ENCODE measurements at regions not wholly inside any gene's neighbourhood (a gene's known extent, or its start where the extent isn't known, plus 50 kb on each side); places are given as distances from the start of the nearest gene placed in this dataset.

DNA sequence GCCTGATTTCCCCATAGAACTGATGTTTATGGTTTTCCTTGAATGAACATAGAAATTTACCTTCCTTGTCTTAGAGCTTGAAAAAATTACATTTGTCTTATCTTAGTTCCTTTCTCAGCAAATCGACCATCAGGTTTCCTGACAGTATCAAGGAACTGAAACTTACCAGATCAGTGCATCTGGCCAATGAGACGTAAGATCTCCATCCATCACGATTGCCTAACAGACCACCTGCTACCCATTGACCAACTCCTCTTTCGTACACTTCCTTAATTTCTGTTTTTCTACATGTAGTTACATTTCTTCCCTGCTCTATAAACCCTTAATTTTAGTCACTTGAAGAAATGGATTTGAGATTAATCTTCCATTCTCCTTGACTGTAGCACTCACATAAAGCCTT, 57.4 kb upstream of the TMPRSS15 start:
- ATAC-seq: peak; percentile 28

DNA sequence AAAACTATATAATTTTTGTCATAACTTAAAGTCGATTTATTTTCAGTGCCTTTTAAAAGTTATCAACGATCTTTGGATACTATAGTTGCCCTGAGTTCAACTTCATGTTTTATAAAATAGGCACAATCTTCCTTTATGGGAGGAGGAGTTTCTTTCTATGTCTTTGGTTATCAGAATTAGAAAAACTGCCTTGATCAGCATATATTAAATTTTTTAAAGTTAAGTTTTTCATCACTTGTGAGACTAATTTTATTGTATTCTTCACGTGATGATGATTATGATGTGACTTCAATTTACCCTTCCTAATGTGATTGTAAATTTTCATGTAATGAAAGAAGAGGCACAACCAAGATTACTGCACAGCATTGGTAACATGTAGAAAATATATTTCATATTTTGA, 58.2 kb upstream of the TMPRSS15 start:
- no peak for DNase-seq
- no peak overlapping the region for H3K27ac Mint-ChIP-seq
- no peaks in the 10 kb centered on the region for H3K36me3 Mint-ChIP-seq (ENCODE audit: low read depth)
- H3K9me3 ChIP-seq (ENCODE audit: control insufficient read depth, low read length, poor library complexity, severe bottlenecking): no peaks in the 10 kb centered on the region
- ATAC-seq: no peak
- no peaks in the 10 kb centered on the region for H3K27me3 Mint-ChIP-seq
- no peak overlapping the region for H3K4me3 Mint-ChIP-seq
- no peaks in the 10 kb centered on the region for H3K4me1 Mint-ChIP-seq

More for the DNA sequence above, 57.4 kb upstream of the TMPRSS15 start:
- no peaks in the 10 kb centered on the region for H3K4me1 Mint-ChIP-seq
- no peak overlapping the region for H3K27ac Mint-ChIP-seq
- H3K9me3 ChIP-seq (ENCODE audit: control insufficient read depth, low read length, poor library complexity, severe bottlenecking): no peaks in the 10 kb centered on the region
- DNase-seq: no peak
- H3K36me3 Mint-ChIP-seq (ENCODE audit: low read depth): no peaks in the 10 kb centered on the region
- no peak overlapping the region for H3K4me3 Mint-ChIP-seq
- no peaks in the 10 kb centered on the region for H3K27me3 Mint-ChIP-seq

DNA sequence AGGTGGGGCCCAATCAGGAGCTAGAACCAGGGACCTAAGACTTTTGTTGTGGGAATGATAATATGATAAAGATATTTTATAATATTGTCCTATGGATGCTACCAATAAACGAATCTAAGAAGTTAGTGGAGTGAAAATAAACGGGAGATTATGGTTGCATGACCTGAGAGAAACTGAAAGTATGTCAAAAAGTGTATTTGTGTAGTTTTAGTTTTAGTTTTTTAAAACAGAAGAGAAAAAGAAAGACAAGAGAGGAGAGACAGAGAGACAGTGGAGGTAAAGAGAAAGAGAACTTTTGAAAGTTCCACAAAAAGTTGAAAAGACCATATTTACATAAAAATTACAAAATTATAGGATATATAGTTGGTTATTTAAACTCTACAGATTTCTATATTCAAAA, 64.1 kb upstream of the TMPRSS15 start:
- no peak for ATAC-seq
- Mint-ChIP-seq H3K27ac (no peak overlapping the region), H3K36me3 (ENCODE audit: low read depth) (no peaks in the 10 kb centered on the region), H3K4me1 (no peaks in the 10 kb centered on the region), H3K4me3 (no peak overlapping the region), H3K27me3 (no peaks in the 10 kb centered on the region)
- H3K9me3 ChIP-seq (ENCODE audit: control insufficient read depth, low read length, poor library complexity, severe bottlenecking): peaks cover 2% of the 10 kb centered on the region
- no peak for DNase-seq

DNA sequence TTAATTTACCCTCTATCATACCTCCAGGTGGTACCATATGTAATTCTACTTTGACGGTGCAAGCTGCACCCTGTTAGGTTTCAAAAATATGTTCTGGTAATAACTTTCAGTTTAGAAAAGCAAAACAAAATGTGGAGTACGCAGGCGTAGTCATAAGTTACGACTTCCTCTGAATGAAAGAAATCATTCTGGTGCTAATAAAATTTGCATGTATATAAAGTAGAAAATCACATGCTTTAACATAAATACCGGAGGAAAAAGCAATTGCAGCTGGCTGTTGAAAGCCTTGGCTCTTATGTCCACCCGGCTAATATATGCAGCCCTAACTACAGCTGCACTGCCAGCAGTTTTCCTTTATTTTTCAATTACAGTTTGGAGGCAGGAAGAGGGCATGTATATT, 65.2 kb upstream of the TMPRSS15 start:
- Mint-ChIP-seq H3K27me3 (no peaks in the 10 kb centered on the region), H3K4me3 (no peak overlapping the region), H3K4me1 (no peaks in the 10 kb centered on the region), H3K27ac (no peak overlapping the region), H3K36me3 (ENCODE audit: low read depth) (no peaks in the 10 kb centered on the region)
- ATAC-seq: no peak
- peaks cover 2% of the 10 kb centered on the region for H3K9me3 ChIP-seq (ENCODE audit: control insufficient read depth, low read length, poor library complexity, severe bottlenecking)
- no peak for DNase-seq

DNA sequence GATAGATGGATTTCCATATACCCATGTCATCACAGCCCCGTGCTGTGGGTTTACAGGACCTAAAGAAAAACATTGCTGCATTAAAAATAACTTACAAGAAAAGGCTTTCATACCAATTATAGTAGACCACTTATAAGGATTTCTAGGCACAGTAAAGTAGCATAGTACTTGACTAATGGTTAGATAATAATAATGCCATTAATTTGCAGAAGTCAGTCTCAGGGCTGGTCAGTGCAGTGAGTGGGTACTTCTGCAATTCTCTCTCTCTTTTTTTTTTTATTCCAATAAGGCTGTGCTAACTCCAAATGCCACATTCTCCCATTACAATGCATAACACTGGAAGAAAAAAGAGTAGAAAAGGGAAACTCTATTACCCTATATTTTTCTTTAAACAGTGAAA, 73.1 kb upstream of the TMPRSS15 start:
- Mint-ChIP-seq H3K27ac (no peak overlapping the region), H3K4me3 (no peak overlapping the region), H3K4me1 (no peaks in the 10 kb centered on the region), H3K27me3 (no peaks in the 10 kb centered on the region), H3K36me3 (ENCODE audit: low read depth) (no peaks in the 10 kb centered on the region)
- DNase-seq (no peak), ATAC-seq (no peak)
- H3K9me3 ChIP-seq (ENCODE audit: control insufficient read depth, low read length, poor library complexity, severe bottlenecking): no peaks in the 10 kb centered on the region

DNA sequence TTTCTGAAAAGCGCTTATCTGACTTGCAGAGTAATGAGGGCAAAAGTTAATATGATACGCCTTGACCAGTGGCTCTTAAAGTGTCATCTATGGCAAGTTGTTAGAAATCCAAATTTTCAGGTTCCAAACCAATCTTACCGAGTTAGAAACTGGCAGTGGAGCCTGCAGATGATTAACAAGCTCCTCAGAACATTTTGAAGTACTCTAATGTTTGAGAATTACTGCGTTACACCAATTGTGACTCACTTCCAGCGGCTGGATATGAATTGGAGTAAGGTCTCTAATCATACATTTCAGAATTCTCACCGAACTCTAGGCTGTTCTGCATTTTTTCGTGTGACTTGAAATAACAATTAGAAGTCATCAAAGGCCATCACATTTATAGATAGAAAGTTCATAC, 73.5 kb upstream of the TMPRSS15 start:
- no peak overlapping the region for H3K27ac Mint-ChIP-seq
- no peaks in the 10 kb centered on the region for H3K4me1 Mint-ChIP-seq
- H3K27me3 Mint-ChIP-seq: no peaks in the 10 kb centered on the region
- ATAC-seq: no peak
- no peaks in the 10 kb centered on the region for H3K9me3 ChIP-seq (ENCODE audit: control insufficient read depth, low read length, poor library complexity, severe bottlenecking)
- DNase-seq: no peak
- H3K4me3 Mint-ChIP-seq: no peak overlapping the region
- H3K36me3 Mint-ChIP-seq (ENCODE audit: low read depth): no peaks in the 10 kb centered on the region

DNA sequence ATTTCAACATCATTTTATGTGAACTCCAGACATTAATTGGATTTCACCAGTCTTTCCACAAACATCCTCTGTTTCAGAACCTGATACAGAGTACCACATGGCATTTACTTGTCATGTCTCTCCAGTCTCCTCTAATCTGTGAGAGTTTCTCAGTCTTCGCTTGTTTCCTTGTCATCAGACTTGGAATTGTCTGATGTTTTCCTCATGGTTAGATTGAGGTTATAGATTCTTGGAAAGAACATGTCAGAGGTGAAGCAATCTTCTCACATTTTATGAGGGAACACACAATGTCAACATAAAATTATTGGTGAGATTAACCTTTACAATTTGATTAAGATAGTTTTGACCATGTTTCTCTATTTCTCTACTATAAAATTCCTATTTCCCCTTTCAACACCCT, 74.9 kb upstream of the TMPRSS15 start:
- no peaks in the 10 kb centered on the region for H3K9me3 ChIP-seq (ENCODE audit: control insufficient read depth, low read length, poor library complexity, severe bottlenecking)
- no peak for ATAC-seq
- H3K4me1 Mint-ChIP-seq: no peaks in the 10 kb centered on the region
- H3K27me3 Mint-ChIP-seq: no peaks in the 10 kb centered on the region
- DNase-seq: no peak
- no peaks in the 10 kb centered on the region for H3K36me3 Mint-ChIP-seq (ENCODE audit: low read depth)
- H3K4me3 Mint-ChIP-seq: no peak overlapping the region
- no peak overlapping the region for H3K27ac Mint-ChIP-seq

DNA sequence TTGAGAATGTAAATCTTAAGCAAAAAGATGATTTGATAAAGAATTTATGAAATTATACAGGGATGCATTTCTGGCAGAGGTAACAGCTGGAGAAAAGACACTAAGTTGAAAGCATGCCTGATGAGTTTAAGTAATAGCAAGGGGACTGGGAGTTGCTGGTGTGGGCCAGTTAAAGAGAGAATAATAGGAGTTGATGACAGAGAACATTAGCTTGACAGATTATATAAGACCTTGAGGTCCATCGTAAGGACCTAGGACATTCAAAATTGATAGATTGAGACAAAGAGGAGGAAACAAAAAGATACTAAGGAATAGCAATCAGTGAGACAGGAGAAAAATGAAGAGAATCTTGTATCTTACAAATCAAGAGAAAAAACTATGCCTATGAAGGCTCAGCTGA, 84.7 kb upstream of the TMPRSS15 start:
- Mint-ChIP-seq H3K4me3 (no peak overlapping the region), H3K4me1 (no peaks in the 10 kb centered on the region), H3K36me3 (ENCODE audit: low read depth) (no peaks in the 10 kb centered on the region), H3K27me3 (no peaks in the 10 kb centered on the region), H3K27ac (no peak overlapping the region)
- DNase-seq: no peak
- H3K9me3 ChIP-seq (ENCODE audit: control insufficient read depth, low read length, poor library complexity, severe bottlenecking): no peaks in the 10 kb centered on the region
- ATAC-seq: no peak

DNA sequence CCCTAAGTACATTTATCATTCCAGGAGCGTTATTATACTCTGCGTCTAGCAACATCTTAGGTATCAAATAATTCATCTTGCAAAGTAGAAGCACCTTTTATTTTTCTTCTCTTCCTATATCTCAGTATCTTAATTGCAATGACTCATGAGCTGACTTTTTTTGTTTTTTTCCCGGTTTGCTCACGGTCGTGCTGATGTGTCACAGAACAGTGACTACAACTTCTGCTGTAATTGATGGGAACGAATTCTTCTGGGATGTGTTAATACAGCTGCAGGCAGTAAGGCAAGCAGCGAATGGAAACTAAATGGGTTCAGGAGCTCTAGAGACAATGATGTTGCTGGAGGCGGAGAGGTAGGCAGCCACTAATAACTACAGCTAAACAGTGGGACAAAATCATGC, 89.8 kb upstream of the TMPRSS15 start:
- H3K9me3 ChIP-seq (ENCODE audit: control insufficient read depth, low read length, poor library complexity, severe bottlenecking): no peaks in the 10 kb centered on the region
- H3K4me1 Mint-ChIP-seq: no peaks in the 10 kb centered on the region
- H3K36me3 Mint-ChIP-seq (ENCODE audit: low read depth): no peaks in the 10 kb centered on the region
- ATAC-seq (no peak), DNase-seq (no peak)
- H3K27ac Mint-ChIP-seq: no peak overlapping the region
- no peak overlapping the region for H3K4me3 Mint-ChIP-seq
- no peaks in the 10 kb centered on the region for H3K27me3 Mint-ChIP-seq

DNA sequence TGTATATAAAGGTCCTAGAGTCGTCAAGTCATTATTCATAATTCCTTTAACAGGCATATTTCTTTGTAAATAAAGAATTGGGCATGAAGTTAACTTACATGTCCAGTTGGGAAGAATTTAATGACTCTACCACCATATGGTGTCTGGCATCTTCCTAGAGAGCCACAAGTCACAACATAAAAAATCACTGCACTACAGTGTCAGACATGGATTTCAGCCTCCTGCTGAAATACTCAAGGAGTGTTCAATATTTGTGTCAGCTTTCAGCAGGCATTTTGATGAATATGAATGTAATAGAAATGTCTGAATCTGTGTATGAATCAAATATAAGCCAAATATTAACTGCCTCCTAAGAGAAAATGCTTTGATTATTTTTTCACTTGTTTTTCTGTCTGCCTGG, 91.9 kb upstream of the TMPRSS15 start:
- DNase-seq (no peak), ATAC-seq (no peak)
- no peaks in the 10 kb centered on the region for H3K9me3 ChIP-seq (ENCODE audit: control insufficient read depth, low read length, poor library complexity, severe bottlenecking)
- Mint-ChIP-seq H3K4me1 (no peaks in the 10 kb centered on the region), H3K4me3 (no peak overlapping the region), H3K27me3 (no peaks in the 10 kb centered on the region), H3K36me3 (ENCODE audit: low read depth) (no peaks in the 10 kb centered on the region), H3K27ac (no peak overlapping the region)

DNA sequence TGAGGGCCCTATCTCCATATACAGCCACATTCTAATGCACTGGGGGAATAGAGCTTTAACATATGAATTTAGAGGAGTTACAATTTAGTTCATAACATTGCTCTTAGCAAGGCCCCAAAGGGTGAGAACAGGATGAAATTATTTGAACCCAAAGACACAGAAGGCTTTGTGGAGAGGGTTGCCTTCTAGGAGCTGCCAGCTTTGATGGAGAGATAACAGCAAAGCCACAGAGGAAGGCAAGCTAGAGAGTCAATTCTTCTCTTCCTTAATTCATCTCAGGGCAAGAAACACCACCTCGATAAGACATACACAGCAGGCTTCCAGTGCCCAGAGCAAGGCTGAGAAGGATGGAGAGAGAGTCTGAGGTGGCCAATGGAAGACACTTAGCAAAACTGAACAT, 94.8 kb upstream of the TMPRSS15 start:
- no peaks in the 10 kb centered on the region for H3K9me3 ChIP-seq (ENCODE audit: control insufficient read depth, low read length, poor library complexity, severe bottlenecking)
- no peaks in the 10 kb centered on the region for H3K27me3 Mint-ChIP-seq
- H3K27ac Mint-ChIP-seq: no peak overlapping the region
- no peak overlapping the region for H3K4me3 Mint-ChIP-seq
- H3K4me1 Mint-ChIP-seq: no peaks in the 10 kb centered on the region
- DNase-seq (no peak), ATAC-seq (no peak)
- H3K36me3 Mint-ChIP-seq (ENCODE audit: low read depth): no peaks in the 10 kb centered on the region

DNA sequence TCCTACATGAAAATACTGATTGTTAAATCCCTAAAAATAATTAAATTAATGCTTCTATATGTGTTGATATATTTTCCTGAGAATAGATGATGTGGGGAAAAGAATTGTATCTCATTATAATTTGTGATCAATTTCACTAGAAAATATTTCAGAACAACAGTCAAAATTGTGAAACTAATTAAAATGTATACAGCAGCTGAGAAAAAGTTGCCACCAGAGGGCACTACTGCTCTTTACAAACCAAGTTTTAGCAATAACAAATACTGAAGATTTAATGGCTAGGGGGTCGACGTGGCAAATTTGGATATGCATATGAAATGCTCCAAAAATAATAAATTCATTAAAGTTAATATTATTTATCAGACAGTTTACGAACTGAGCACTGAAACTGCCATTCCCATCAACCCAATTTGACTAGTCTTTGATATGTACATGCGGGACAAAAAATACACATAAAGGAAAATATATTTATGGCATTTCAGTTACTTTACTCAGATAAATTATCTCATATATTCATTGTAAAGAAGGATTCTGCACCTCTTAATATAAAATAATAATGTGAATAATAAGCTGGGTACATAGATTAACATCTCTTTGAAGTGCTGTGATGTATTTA, 96.3 kb upstream of the TMPRSS15 start:
- DNase-seq (peak in 1 of 3 donors; percentile 4), ATAC-seq (no peak)
- no peaks in the 10 kb centered on the region for H3K36me3 Mint-ChIP-seq (ENCODE audit: low read depth)
- H3K9me3 ChIP-seq (ENCODE audit: control insufficient read depth, low read length, poor library complexity, severe bottlenecking): no peaks in the 10 kb centered on the region
- H3K27me3 Mint-ChIP-seq: no peaks in the 10 kb centered on the region
- no peak overlapping the region for H3K27ac Mint-ChIP-seq
- no peaks in the 10 kb centered on the region for H3K4me1 Mint-ChIP-seq
- H3K4me3 Mint-ChIP-seq: no peak overlapping the region

DNA sequence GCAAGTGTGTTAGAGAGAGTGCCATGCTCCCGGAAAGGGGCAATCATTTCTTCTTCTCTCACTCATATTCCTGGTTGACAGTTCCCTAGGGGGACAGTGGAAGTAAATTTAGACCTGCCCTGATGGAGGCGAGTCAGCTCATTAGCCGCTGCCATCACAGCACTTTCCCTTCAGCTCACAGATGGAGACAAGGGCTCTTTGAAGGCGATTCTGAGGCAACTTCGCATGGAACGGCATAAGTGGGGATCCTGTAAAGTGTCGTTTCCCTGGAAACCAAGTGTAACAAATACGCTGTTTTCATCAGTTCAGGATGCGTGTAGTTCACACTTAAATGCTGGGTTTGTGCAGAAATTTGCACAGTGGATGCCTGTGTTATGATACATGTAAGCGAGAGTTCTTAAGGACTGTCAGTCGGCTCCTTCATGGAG, 114.5 kb upstream of the TMPRSS15 start:
- no peaks in the 10 kb centered on the region for H3K9me3 ChIP-seq (ENCODE audit: control insufficient read depth, low read length, poor library complexity, severe bottlenecking)
- H3K27me3 Mint-ChIP-seq: no peaks in the 10 kb centered on the region
- H3K27ac Mint-ChIP-seq: no peak overlapping the region
- H3K4me3 Mint-ChIP-seq: no peak overlapping the region
- no peak for ATAC-seq
- no peak for DNase-seq
- H3K4me1 Mint-ChIP-seq: no peaks in the 10 kb centered on the region
- no peaks in the 10 kb centered on the region for H3K36me3 Mint-ChIP-seq (ENCODE audit: low read depth)

DNA sequence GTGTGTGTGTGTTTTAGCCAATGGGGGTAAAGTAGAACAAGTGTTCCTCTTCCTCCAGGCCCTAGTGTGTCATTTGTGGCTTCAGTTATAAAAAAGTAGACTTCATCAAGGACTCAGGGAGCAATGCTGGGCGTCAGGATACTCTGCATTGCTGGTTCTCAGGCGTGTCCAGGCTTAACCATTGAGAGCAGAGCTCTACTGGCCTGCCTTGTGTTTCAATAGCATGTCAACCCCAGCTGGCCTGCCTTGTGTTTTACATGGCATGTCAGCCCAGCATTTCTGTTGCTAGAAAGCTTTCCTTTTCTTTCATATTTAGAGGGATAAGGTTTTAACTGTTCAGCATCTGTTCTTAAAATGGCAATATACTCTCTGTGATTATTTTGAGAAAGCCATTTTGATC, 117.6 kb upstream of the TMPRSS15 start:
- ATAC-seq (no peak), DNase-seq (no peak)
- no peaks in the 10 kb centered on the region for H3K9me3 ChIP-seq (ENCODE audit: control insufficient read depth, low read length, poor library complexity, severe bottlenecking)
- no peaks in the 10 kb centered on the region for H3K27me3 Mint-ChIP-seq
- H3K27ac Mint-ChIP-seq: no peak overlapping the region
- H3K4me1 Mint-ChIP-seq: no peaks in the 10 kb centered on the region
- H3K36me3 Mint-ChIP-seq (ENCODE audit: low read depth): no peaks in the 10 kb centered on the region
- no peak overlapping the region for H3K4me3 Mint-ChIP-seq
